CD4-positive, alpha-beta T cell treated with Interleukin-15 for 1 hour (primary cell): ENCODE measurements at regions not wholly inside any gene's neighbourhood (a gene's known extent, or its start where the extent isn't known, plus 50 kb on each side); places are given as distances from the start of the nearest gene placed in this dataset.

Experiments used
- DNase-seq: peaks from one replicate; pipeline ENCODE4 v3.0.0-alpha.2; 2020

- no peak for DNase-seq
These were observed 430.5 kb downstream of the HLX start for GRCh38 chr1:221309723-221310122.

GRCh38 chr1:221310180-221310579 is 430.9 kb downstream of the HLX start:
- DNase-seq: no peak

- DNase-seq: no peak
These were observed 426.6 kb downstream of the DUSP10 start for GRCh38 chr1:221315330-221315729.

GRCh38 chr1:221316491-221317056 is 425.3 kb downstream of the DUSP10 start:
- DNase-seq: no peak

DNA sequence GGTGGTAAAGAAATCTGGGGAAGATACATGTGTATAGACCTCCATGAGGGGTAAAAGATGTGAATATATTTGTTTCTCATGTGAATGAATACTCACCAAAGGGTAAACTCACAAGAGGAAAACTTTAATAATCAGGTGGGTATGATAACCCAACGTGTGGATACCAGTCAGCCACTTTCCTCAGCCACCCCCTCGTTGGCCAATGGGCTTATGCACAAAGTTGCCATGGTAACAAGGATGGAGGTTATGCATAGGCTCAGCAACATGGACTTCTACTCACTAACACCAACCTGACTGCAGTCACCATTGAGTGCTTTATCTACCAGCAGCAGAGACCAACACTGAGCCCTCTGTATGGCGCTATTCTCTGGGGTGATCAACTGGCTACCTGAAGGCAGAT is 424.4 kb downstream of the DUSP10 start:
- DNase-seq: no peak

- no peak for DNase-seq
These were observed 413.9 kb downstream of the DUSP10 start for GRCh38 chr1:221327954-221328353.

GRCh38 chr1:221328371-221328770 is 413.5 kb downstream of the DUSP10 start:
- no peak for DNase-seq

GRCh38 chr1:221331273-221332183 is 410.4 kb downstream of the DUSP10 start:
- DNase-seq: no peak

GRCh38 chr1:221334062-221334461 is 407.8 kb downstream of the DUSP10 start:
- no peak for DNase-seq

- DNase-seq: no peak
These were observed 406.5 kb downstream of the DUSP10 start for GRCh38 chr1:221335161-221336101.

DNA sequence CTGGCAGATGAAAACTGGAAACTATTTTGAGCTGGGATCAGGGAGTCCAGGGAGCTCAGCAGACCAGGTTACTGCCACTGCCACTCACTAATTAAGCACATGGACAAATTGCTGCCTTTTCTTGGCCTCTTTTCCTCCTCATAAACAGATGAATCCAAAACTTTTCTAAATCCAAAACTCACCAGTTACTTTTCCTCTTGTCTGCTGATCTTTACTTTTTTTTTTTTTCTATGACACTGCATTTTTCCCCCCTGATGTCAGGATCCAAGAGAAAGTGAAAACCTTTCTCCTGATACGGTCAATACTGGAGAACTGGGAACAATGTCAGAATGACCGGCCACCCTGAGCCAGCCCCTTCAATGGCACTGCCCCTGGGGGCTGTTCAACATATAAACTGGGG is 405.8 kb downstream of the DUSP10 start:
- no peak for DNase-seq

- no peak for DNase-seq
These were observed 404.8 kb downstream of the DUSP10 start for GRCh38 chr1:221337106-221337505.

DNA sequence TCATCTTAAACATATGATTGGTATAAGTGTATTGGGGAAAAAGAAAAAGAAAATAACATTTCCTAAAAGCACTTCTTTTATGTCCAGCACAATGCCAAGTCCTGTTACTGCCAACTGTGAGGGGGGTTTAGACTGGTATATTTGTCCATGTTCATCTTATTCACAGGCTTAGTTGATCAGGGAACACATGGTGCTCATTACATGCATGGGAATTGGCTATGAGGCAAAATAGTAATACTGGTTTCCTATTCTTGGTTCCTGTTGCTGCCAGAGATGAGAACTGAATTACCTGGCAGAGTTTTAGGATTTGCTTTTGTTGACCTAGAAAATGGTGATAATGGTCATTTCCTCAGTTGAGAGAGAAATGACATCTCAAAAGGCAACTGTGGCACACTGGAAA is 398.8 kb downstream of the DUSP10 start:
- DNase-seq: no peak

DNA sequence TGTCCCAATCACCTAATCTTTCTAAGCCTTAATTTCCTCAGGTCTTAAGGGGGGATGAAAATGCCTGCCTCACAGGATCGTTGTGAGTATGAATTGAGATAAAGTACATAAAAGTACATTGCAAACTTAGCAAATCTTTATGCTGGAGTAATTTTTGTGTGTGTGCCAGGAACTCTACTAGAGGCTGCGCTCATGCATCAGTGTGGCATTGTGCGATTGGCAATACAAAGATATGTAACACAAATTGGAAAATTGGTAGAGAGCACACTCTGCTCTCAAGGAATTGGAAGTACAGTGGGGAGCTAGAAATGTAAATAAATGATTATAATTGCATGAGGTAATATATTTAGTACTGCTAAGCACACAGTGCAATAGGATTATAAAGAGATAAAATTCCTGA is 398.3 kb downstream of the DUSP10 start:
- DNase-seq: no peak

DNA sequence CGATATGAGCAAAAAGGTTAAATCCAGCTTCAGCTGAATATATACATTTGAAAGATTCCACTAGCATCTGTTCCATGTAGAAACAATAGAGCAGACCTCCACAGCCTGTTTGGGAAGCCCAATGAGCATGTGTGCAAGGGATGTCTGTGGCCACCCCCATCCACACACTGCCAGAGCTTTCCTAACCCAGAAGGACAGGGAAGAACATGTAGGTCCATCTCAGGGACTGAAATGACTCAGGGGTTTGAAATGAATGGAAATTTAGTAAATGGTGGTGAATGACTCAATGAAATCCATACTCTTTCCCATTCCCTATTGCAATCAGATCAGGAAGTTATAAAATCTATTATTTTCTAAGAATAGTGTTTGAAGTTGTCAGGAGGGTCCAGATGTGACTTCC is 397.2 kb downstream of the DUSP10 start:
- no peak for DNase-seq

- no peak for DNase-seq
These were observed 394.2 kb downstream of the DUSP10 start for GRCh38 chr1:221347706-221348105.

GRCh38 chr1:221350091-221350490 is 391.8 kb downstream of the DUSP10 start:
- DNase-seq: no peak

GRCh38 chr1:221356693-221357092 is 385.2 kb downstream of the DUSP10 start:
- DNase-seq: no peak

GRCh38 chr1:221363039-221363438 is 378.9 kb downstream of the DUSP10 start:
- no peak for DNase-seq

GRCh38 chr1:221366495-221367110 is 375.3 kb downstream of the DUSP10 start:
- DNase-seq: no peak

DNA sequence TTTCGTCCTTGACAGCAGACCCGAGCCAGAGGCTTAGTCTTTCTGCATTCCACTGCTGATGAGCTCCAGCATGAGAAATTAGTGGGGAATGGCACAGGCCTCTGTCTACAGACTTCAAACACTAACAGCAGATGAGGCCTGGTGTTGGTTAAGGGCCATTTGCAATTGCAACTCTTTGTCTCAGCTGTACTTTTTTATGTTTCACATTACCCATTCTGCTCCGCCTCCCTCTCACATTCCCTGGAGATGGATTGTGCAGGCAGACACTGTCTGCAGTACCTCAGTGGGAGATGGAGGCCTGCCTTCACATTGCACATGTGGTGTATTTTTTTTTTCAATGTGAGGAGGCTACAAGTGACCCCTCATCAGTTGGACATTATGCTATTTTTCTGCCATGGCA is 370.2 kb downstream of the DUSP10 start:
- no peak for DNase-seq

GRCh38 chr1:221373795-221374194 is 368.1 kb downstream of the DUSP10 start:
- DNase-seq: no peak

GRCh38 chr1:221376286-221376685 is 365.6 kb downstream of the DUSP10 start:
- no peak for DNase-seq
